ENCODE measurements at regions not wholly inside any gene's neighbourhood (a gene's known extent, or its start where the extent isn't known, plus 50 kb on each side); places are given as distances from the start of the nearest gene placed in this dataset.

DNA sequence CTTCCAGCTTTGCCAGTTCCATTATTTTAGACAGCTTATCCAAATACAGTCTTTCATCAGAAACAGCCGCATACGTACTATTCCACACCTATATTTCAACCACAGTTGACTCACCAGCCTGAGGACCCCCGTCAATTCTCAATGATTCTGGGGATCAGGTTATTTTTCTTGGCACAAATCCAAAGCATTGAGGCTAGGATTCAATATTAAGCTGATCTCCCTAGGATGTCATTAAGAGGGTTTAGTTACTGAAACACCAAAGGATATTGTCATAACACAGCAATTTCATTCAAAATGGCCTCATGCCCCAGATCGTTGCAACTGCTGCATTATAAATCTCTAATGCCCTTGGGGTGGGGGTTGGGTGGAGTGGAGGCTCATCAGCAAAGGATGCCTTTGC lies 214.6 kb downstream of the PTEN start:
- TF ChIP-seq CTCF (IDR thresholded peaks at IDR 0.05; ENCODE audit: low read length, missing control alignments): no peak
- H3K4me3 ChIP-seq (replicated peaks; ENCODE audit: low read depth, low read length): no peak overlapping the region
- DNase-seq (ENCODE audit: low read depth): no peak

- TF ChIP-seq CTCF (IDR thresholded peaks at IDR 0.05; ENCODE audit: low read length, missing control alignments): no peak
- no peak overlapping the region for H3K4me3 ChIP-seq (replicated peaks; ENCODE audit: low read depth, low read length)
- peak; percentile 7 for DNase-seq (ENCODE audit: low read depth)
Observed at GRCh38 chr10:88080213-88080612, 216.8 kb downstream of the PTEN start.

- TF ChIP-seq CTCF (IDR thresholded peaks at IDR 0.05; ENCODE audit: low read length, missing control alignments): no peak
- H3K4me3 ChIP-seq (replicated peaks; ENCODE audit: low read depth, low read length): no peak overlapping the region
- DNase-seq (ENCODE audit: low read depth): no peak
Observed at GRCh38 chr10:88081457-88082054, 218.1 kb downstream of the PTEN start.

- no peak for TF ChIP-seq CTCF (IDR thresholded peaks at IDR 0.05; ENCODE audit: low read length, missing control alignments)
- no peak overlapping the region for H3K4me3 ChIP-seq (replicated peaks; ENCODE audit: low read depth, low read length)
- DNase-seq (ENCODE audit: low read depth): no peak
Observed at GRCh38 chr10:88082391-88082790, 219.0 kb downstream of the PTEN start.

GRCh38 chr10:88082806-88083596 lies 219.6 kb downstream of the PTEN start:
- DNase-seq (ENCODE audit: low read depth): no peak
- no peak for TF ChIP-seq CTCF (IDR thresholded peaks at IDR 0.05; ENCODE audit: low read length, missing control alignments)
- no peak overlapping the region for H3K4me3 ChIP-seq (replicated peaks; ENCODE audit: low read depth, low read length)

DNA sequence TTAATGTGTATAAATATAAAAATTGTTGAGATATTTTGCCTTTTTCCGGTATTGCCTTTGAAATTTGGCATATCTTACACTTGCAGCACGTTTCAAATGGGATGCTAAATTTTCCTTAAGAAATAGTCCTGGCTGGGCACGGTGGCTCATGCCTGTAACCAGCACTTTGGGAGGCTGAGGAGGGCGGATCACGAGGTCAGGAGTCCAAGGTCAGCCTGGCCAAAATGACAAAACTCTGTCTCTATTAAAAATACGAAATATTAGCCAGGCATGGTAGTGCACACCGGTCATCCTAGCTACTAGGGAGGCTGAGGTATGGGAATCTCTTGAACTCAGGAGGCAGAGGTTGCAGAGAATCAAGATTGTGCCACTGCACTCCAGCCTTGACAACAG lies 220.2 kb downstream of the PTEN start:
- DNase-seq (ENCODE audit: low read depth): no peak
- no peak for TF ChIP-seq CTCF (IDR thresholded peaks at IDR 0.05; ENCODE audit: low read length, missing control alignments)
- no peak overlapping the region for H3K4me3 ChIP-seq (replicated peaks; ENCODE audit: low read depth, low read length)

Measured in fibroblast of pulmonary artery (primary cell).